Stimulated activated naive CD8-positive, alpha-beta T cell treated with anti-CD3 and anti-CD28 coated beads, Interleukin-15, Interleukin-2, amounts not matched to agents 100 U/mL and 50 U/mL, for 24 hours (primary cell): ENCODE measurements at regions not wholly inside any gene's neighbourhood (a gene's known extent, or its start where the extent isn't known, plus 50 kb on each side); places are given as distances from the start of the nearest gene placed in this dataset.
"Not testable (repeated sequence)": the region's sequence is repeated elsewhere in the genome, so short reads cannot be mapped to it uniquely, and the experiment has no call there.

Experiments used
- ATAC-seq: fragments of 150-1000 bp; cut with Tn5 transposase; one replicate; pipeline ENCODE4 v1.10.0; 2021
- DNase-seq: peaks from one replicate; pipeline ENCODE4 v3.0.0; 2021

GRCh38 chr1:222065234-222065633 lies 323.3 kb upstream of the DUSP10 start:
- no peak for ATAC-seq
- no peak for DNase-seq

DNA sequence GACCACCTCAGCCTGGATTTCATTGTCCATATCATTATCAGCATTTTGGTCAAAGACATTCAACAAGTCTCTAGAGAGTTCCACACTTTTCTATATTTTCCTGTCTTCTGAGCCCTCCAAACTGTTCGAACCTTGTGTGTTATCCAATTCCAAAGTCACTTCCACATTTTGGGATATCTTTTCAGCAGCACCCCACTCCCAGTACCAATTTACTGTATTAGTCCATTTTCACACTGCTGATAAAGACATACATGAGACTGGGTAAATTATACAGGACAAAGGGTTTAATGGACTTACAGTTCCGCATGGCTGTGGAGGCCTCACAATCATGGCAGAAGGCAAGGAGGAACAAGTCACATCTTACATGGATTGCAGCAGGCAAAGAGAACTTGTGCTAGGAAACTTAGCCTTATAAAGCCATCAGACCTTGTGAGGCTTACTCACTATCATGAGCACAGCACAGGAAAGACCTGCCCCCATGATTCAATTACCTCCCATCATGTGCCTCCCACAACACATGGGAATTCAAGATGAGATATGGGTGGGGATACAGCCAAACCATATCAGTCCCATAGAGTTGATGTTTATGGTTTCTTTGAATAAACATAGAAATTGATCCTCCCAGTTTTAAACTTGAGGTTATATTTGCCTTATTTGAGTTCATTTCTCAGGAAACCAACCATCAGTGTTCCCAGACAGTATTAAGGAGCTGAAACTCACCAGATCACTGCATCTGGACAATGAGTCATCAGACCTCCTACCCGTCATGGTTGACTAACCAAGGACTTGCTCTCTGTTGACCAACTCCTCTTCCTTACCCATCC lies 322.7 kb upstream of the DUSP10 start:
- ATAC-seq (no peak), DNase-seq (no peak)

DNA sequence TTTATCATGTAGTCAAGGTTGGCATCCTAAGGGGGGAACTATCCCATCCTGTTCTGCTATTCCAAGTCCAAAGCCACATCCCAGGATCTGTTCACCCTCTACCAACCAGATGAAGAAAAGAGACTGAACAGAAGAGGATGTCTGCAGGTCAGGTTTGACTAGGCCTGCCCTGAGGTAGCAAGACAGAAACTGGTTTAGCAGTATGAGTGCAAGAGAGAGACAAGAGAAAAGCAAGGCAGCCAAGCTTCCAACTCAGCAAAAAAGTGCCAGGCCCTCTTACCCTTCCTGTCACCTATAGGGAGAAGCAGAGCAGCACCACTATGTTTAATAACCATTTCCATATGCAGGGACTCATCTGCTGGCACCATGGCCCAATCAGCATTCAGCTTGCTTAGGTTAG lies 320.8 kb upstream of the DUSP10 start:
- DNase-seq: no peak
- no peak for ATAC-seq

- ATAC-seq: no peak
- no peak for DNase-seq
Observed at GRCh38 chr1:222061711-222062359, 319.9 kb upstream of the DUSP10 start.

DNA sequence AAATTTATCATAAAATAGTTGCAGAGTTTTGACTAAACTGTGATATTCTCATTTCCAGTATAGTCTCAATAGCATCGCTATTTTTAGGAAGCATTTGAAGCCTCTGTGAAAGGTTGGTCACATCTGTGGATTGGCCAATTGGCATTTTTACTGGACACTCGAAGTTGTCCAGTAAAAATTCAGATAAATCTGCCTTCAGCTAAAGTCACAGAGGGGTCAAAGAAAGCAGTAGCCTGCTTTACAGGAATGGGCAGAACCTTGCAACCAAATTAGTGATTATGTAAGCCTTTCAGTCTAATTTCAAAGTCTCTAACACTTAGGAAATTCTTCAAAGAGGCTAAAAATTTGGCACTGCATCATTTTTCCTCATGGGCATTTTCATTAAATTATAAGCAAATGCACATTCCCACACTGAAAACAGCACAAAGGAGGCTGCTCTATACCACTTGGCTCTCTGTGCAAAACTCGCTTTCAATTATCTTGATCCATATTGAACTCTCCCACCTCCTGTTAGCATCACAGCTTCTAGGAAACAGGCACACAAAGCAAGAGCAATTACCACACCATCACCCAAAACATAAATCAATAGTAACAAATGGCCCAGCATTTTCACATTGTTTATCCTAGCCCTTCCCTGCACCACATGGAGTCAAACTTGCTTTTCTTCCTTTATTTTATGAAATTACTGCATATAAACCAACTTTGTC lies 318.5 kb upstream of the DUSP10 start:
- DNase-seq (no peak), ATAC-seq (no peak)

- no peak for ATAC-seq
- no peak for DNase-seq
Observed at GRCh38 chr1:222058249-222058648, 316.4 kb upstream of the DUSP10 start.

DNA sequence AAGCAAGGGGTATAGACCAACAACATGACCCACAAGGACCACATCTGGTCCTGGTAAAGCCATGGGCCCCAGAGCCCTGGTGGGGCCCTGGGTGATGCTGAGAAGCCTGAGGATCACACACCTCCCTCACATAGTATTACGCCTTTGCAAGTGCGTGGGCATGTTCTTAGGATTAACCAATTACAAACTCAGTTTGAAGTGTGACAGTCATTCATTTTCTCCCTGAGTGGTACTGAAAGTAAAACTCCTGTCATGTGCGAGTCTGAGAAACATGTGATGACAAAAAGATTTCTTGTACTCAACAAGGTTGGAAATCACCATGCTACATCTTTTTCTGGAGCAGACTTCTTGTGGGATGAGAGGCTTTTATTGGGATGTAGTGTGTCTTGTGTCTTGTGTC lies 315.3 kb upstream of the DUSP10 start:
- DNase-seq: no peak
- peak; percentile 23 for ATAC-seq

GRCh38 chr1:222054416-222054815 lies 312.5 kb upstream of the DUSP10 start:
- DNase-seq (no peak), ATAC-seq (no peak)

DNA sequence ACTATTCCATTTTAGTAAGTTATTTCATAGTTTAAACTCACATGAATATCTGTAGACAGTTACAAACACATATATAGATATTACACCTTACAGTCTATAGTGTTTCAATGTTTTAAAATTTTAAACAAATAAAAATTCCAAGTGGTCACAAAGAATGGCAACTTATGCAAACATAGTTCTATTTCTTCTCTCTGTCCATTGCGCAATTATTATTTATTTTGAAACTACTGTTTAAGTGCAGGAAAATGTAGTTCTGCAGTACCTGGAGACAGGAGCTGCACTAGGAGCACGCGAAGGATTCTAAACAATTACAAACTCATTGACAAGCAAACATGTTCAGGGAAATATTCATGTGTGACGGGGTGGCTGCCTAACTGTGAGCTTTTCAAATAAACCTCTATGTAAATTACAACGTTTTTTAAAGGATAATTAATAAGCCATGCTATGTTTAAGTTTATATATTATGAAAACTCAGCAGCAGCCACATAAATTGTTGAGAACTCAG lies 312.0 kb upstream of the DUSP10 start:
- no peak for DNase-seq
- no peak for ATAC-seq

- not testable (repeated sequence) for DNase-seq, ATAC-seq
Observed at GRCh38 chr1:222051311-222051710, 309.4 kb upstream of the DUSP10 start.

DNA sequence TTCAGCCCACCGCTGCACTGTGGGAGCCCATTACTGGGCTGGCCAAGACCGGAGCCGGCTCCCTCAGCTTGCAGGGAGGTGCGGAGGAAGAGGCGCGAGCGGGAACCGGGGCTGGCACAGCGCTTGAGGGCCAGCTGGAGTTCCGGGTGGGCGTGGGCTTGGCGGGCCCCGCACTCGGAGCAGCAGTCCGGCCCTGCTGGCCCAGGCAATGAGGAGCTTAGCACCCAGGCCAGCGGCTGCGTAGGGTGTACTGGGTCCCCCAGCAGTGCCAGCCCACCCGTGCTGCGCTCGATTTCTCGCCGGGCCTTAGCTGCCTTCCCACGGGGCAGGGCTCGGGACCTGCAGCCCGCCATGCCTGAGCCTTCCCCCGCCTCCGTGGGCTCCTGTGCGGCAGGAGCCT lies 307.8 kb upstream of the DUSP10 start:
- not testable (repeated sequence) for DNase-seq, ATAC-seq

- DNase-seq: no peak
- no peak for ATAC-seq
Observed at GRCh38 chr1:222049176-222049575, 307.3 kb upstream of the DUSP10 start.

DNA sequence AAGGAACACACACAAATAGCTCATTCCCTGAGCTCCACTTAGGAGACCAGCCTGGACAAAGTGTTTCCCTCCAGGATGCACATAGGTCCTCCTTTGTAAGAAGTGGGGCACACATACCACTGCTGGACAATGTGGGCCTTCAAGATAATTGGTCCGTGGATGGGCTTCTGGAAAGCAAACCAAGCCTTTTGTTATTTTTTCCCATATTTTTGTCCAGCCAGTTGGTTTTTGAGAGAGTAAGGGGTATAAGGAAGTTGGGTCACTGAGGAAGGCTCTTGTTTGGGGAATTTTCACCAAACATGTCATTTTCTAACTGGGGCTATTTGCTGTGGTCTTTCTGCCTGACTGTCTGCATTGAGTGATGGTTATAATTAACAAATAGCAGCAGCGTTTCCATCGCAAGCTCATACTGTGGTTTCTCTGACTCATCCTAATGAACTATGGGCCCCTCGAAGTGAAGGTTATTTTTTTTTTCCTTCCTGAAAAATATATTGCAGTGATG lies 306.3 kb upstream of the DUSP10 start:
- ATAC-seq: peak; percentile 86
- DNase-seq: no peak

GRCh38 chr1:222047366-222047765 lies 305.5 kb upstream of the DUSP10 start:
- no peak for ATAC-seq

DNA sequence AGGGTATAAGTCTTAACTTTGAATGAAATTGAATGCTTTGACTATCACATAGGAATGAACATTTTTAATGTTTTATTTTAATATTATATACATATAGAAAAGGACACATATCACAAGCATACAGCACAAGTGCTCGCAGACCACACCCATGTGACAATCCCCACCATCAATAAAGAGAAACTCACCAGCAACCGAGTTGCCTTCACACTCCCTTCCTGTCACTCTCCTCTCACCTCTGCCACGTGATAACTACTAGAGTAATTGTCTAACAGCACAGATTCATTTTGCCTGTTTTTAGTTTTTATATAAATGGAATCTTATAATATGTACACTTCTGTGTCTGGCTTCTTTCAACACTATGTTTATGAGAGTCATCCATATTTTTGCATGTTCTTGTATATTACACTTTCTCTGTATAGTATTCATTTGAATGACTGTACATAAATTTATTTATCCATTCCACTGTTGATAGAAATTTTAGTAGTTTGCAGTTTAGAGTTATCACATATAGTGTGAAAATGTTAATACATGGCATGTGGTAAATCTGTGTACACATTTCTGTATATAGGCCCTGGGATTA lies 304.9 kb upstream of the DUSP10 start:
- ATAC-seq (no peak), DNase-seq (no peak)

More at GRCh38 chr1:222047366-222047765, 305.5 kb upstream of the DUSP10 start:
- DNase-seq: no peak

DNA sequence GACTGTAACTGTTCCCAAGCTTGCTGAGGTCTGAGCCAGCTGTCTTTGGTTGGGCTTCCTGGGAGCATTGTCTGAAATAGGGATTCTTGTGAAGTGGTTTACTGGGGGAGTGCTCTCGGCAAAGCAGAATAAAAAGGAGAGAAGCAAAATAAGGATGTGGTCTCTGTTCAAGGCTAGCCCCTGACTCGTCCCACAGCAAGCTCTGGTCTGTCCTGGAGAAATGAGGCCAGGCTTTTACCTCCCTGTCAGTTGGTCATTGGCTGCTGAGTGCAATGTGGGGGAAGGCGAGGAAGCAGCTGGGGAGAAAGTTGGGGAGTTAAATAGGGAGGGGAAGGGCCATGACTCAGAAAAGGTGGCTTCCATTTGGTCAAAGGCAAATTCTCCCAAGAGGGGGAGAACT lies 303.9 kb upstream of the DUSP10 start:
- DNase-seq: no peak
- no peak for ATAC-seq

DNA sequence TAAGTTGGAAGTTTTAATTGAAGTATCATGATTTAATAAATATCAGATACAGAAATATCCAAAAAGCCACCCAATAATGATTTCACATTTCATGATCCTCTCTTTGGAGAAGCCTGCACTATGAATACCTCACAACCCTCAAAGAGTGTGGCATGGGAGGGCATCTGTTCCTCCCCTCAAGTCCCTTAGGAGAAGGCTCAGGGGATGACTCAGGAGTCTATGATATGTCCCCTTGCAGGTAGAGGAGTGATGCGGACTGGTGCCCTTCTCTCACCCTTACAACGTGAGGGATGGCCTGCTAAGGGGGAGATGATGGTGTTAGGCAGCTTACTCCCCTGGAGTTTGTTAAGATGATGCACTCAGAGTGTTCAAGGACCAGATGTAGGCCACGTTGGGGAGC lies 303.3 kb upstream of the DUSP10 start:
- DNase-seq (no peak), ATAC-seq (no peak)

DNA sequence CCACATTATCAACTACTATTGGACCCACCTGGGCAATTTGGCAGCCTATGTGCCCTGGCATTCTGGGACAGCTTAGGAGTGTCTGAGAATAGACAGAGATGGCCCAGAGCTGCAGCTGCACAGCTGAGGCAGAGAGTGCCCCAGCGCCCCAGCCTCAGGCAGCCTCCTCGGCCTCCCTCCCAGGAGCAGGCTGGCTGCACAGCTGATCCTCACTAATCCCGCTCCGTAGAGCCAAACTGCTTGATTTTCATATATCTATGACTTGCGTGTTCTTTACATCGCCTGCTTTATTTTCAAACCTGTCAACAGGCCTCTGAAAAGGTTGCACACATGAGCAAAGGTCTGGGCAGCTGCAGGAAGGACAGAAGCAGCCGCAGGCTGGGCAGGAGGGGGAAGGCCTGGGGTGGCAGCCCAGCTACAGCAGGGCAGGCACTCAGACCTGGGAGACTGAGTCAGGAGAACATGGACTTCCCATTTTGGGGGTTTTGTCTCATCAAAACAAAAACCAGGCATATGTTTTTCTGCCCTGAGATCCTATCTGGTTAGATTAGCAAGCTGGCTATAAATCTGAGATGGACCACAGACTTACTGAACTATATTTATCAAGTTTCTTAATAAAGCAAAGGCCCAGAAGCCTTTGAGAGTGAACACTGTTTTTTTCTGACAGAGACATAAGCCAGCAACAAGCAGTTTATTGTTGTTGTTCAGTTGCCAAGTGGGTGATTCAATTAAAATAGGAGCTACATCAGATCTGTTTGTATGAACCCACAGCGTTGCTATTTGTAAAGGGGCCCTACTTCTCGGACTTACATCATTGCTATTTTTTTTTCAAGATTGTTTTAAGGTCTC lies 301.8 kb upstream of the DUSP10 start:
- ATAC-seq: no peak

GRCh38 chr1:222042120-222042519 lies 300.2 kb upstream of the DUSP10 start:
- ATAC-seq: no peak

More for the DNA sequence above, 301.8 kb upstream of the DUSP10 start:
- DNase-seq: no peak

DNA sequence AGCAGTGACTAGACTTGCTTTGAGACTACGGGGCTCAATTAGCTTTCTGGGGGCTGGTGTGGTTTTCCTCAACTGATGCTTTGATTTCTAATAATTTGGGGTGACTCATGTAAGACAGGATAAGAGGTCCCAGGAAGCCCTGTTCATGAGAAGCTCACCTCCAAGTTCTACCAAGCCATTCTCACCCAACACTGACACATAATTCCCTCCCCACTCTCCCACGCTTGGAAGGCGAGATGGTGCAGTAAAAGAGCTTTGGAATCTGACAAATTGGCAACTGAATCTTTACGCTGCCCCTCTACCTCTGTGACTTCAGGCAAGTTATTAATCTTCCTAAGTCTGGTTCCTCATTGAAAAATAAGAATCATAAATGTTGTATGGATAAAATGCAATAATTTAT lies 299.1 kb upstream of the DUSP10 start:
- ATAC-seq (no peak), DNase-seq (no peak)

More at GRCh38 chr1:222042120-222042519, 300.2 kb upstream of the DUSP10 start:
- DNase-seq: no peak

- ATAC-seq: no peak
- no peak for DNase-seq
Observed at GRCh38 chr1:222040121-222040805, 298.4 kb upstream of the DUSP10 start.
